ENCODE measurements at regions not wholly inside any gene's neighbourhood (a gene's known extent, or its start where the extent isn't known, plus 50 kb on each side); places are given as distances from the start of the nearest gene placed in this dataset.

DNA sequence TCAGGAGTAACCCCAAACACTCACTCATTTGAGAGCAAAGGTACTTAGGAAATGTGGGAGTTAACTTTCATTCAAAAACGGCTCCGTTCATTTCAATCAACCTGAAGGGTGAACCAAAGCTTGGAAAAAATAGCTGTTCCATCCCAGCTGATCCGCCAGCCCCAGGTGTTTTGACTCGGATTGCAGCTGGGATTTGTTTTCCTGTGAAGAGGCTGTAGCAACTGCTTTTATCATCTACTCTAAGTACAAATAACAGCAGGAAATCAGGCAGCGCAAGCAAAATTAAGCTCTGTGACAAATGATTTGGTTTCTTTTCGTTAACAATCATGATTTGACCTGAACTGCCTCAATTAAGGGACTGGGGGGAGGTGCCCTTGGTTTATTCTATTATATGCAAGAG lies 154.7 kb downstream of the BEND2 start:
- Mint-ChIP-seq H3K9me3 (ENCODE audit: unreplicated experiment) (no peaks in the 10 kb centered on the region), H3K36me3 (ENCODE audit: insufficient read depth, unreplicated experiment) (no peaks in the 10 kb centered on the region), H3K4me3 (ENCODE audit: unreplicated experiment) (no peak overlapping the region), H3K27me3 (ENCODE audit: insufficient read depth, unreplicated experiment) (peaks cover 22% of the 10 kb centered on the region), H3K4me1 (ENCODE audit: low read depth, unreplicated experiment) (no peaks in the 10 kb centered on the region), H3K27ac (ENCODE audit: unreplicated experiment) (no peak overlapping the region)
- POLR2A ChIA-PET = no interaction called here
- Histone ChIP-seq H3K9me3 (no peaks in the 10 kb centered on the region), H3K4me3 (ENCODE audit: low read depth, low read length) (no peak overlapping the region), H3K4me1 (no peaks in the 10 kb centered on the region), H3K27me3 (replicated peaks; ENCODE audit: control insufficient read depth, insufficient read depth, low read length) (no peaks in the 10 kb centered on the region), H3K36me3 (ENCODE audit: control insufficient read depth, insufficient read depth, low read length) (no peaks in the 10 kb centered on the region)
- TF ChIP-seq, protein P1, sequence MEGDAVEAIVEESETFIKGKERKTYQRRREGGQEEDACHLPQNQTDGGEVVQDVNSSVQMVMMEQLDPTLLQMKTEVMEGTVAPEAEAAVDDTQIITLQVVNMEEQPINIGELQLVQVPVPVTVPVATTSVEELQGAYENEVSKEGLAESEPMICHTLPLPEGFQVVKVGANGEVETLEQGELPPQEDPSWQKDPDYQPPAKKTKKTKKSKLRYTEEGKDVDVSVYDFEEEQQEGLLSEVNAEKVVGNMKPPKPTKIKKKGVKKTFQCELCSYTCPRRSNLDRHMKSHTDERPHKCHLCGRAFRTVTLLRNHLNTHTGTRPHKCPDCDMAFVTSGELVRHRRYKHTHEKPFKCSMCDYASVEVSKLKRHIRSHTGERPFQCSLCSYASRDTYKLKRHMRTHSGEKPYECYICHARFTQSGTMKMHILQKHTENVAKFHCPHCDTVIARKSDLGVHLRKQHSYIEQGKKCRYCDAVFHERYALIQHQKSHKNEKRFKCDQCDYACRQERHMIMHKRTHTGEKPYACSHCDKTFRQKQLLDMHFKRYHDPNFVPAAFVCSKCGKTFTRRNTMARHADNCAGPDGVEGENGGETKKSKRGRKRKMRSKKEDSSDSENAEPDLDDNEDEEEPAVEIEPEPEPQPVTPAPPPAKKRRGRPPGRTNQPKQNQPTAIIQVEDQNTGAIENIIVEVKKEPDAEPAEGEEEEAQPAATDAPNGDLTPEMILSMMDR (IDR thresholded peaks at IDR 0.05; ENCODE audit: insufficient read depth in 1 of 2, low read depth in 1 of 2, low read length in 1 of 2, severe bottlenecking in 1 of 2, unreplicated experiment in 1 of 2) = no peak
- intact Hi-C loops (cut with micrococcal nuclease; ENCODE audit: unreplicated experiment) = no loop called here
- no peak for DNase-seq
- CTCF ChIA-PET = interaction anchor here (0.7 kb wide), 1 partner anchor 219 kb away, joined by 3 read pairs; no protein-coding TSS in a partner anchor
- no TSS peak for BruUV-seq (replicated peaks)

DNA sequence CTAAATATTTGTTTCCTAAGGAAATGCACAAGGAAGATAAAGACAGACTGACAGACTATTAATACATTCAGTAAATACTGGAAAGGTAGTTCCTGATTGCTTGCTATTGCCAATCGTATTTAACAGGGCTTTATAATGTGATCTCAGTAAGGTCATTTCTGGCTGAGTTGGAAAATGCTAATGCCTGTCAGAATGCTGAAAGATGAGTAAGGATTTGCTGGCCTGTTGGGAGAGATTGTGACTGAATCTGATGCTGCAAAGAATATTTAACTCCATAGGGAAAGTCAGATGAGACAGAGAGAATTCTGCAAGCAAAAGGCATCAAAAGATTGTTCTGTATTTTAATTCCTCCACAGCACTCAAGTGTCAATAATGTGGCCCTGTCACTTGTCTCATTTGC lies 169.0 kb downstream of the BEND2 start:
- H3K27ac Mint-ChIP-seq (ENCODE audit: unreplicated experiment) = no peak overlapping the region
- H3K36me3 ChIP-seq (ENCODE audit: control insufficient read depth, insufficient read depth, low read length) = no peaks in the 10 kb centered on the region
- H3K27me3 Mint-ChIP-seq (ENCODE audit: insufficient read depth, unreplicated experiment) = peaks cover 3% of the 10 kb centered on the region
- intact Hi-C loops (cut with micrococcal nuclease; ENCODE audit: unreplicated experiment) = no loop called here
- no peak overlapping the region for H3K4me3 ChIP-seq (ENCODE audit: low read depth, low read length)
- no peaks in the 10 kb centered on the region for H3K9me3 Mint-ChIP-seq (ENCODE audit: unreplicated experiment)
- H3K9me3 ChIP-seq = 0 out of 2 replicates have a peak, but pooled peaks cover 3% of the 10 kb centered on the region
- no TSS peak for BruUV-seq (replicated peaks)
- H3K4me1 Mint-ChIP-seq (ENCODE audit: low read depth, unreplicated experiment) = no peaks in the 10 kb centered on the region
- no peak overlapping the region for H3K4me3 Mint-ChIP-seq (ENCODE audit: unreplicated experiment)
- DNase-seq = no peak
- ChIA-PET CTCF (no interaction called here), POLR2A (no interaction called here)
- no peaks in the 10 kb centered on the region for H3K36me3 Mint-ChIP-seq (ENCODE audit: insufficient read depth, unreplicated experiment)
- no peaks in the 10 kb centered on the region for H3K4me1 ChIP-seq
- TF ChIP-seq, protein P1 (IDR thresholded peaks at IDR 0.05; ENCODE audit: insufficient read depth in 1 of 2, low read depth in 1 of 2, low read length in 1 of 2, severe bottlenecking in 1 of 2, unreplicated experiment in 1 of 2) = no peak
- H3K27me3 ChIP-seq (replicated peaks; ENCODE audit: control insufficient read depth, insufficient read depth, low read length) = no peaks in the 10 kb centered on the region

DNA sequence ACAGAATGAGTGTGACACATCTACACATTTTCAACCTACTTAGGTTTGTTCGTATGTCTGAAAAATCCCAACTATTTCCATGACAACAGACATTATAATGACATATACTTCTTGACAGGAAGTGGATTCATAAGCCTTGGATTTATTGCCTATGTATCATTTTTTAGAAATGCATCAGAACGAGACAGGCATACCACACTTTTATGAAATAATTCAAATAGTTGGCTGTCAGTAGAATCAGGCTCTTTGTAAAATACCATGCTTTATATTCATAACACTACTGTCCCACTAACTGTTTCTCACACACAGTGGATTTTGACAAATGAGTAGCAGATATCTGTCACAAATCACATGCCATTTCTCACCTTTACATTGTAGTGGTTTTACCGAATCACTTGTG lies 173.2 kb downstream of the BEND2 start:
- Mint-ChIP-seq H3K36me3 (ENCODE audit: insufficient read depth, unreplicated experiment) (no peaks in the 10 kb centered on the region), H3K4me3 (ENCODE audit: unreplicated experiment) (no peak overlapping the region), H3K27me3 (ENCODE audit: insufficient read depth, unreplicated experiment) (peaks cover 3% of the 10 kb centered on the region), H3K27ac (ENCODE audit: unreplicated experiment) (no peak overlapping the region), H3K4me1 (ENCODE audit: low read depth, unreplicated experiment) (no peaks in the 10 kb centered on the region), H3K9me3 (ENCODE audit: unreplicated experiment) (no peaks in the 10 kb centered on the region)
- BruUV-seq (replicated peaks) = no TSS peak
- intact Hi-C loops (cut with micrococcal nuclease; ENCODE audit: unreplicated experiment) = no loop called here
- POLR2A ChIA-PET = no interaction called here
- Histone ChIP-seq H3K36me3 (ENCODE audit: control insufficient read depth, insufficient read depth, low read length) (no peaks in the 10 kb centered on the region), H3K27me3 (replicated peaks; ENCODE audit: control insufficient read depth, insufficient read depth, low read length) (no peaks in the 10 kb centered on the region), H3K4me3 (ENCODE audit: low read depth, low read length) (no peak overlapping the region), H3K9me3 (no peaks in the 10 kb centered on the region), H3K4me1 (no peaks in the 10 kb centered on the region)
- TF ChIP-seq, protein P1 (IDR thresholded peaks at IDR 0.05; ENCODE audit: insufficient read depth in 1 of 2, low read depth in 1 of 2, low read length in 1 of 2, severe bottlenecking in 1 of 2, unreplicated experiment in 1 of 2) = no peak
- CTCF ChIA-PET = no interaction called here
- no peak for DNase-seq
